ENCODE measurements at regions not wholly inside any gene's neighbourhood (a gene's known extent, or its start where the extent isn't known, plus 50 kb on each side); places are given as distances from the start of the nearest gene placed in this dataset.

DNA sequence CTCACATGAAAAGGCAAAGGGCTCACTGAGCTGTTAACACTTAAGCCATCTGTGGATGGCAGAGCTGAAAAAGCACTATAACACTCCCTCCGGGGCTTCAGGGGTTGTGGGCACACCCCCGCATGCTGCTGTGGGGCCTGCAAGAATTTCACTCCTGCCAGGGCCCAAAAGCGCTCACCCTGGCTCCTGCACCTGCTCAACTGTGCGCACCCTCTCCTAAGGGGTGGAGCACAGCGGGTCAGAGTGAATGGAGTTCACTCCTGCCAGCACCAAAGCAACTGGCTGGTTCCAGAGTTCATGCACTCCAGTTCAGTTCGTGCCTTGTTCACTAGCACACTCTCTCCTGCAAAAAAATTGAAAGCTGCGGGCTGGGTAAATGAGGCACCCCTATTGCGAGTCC, 814.2 kb upstream of the SLC39A10 start:
- no peak for TF ChIP-seq POLR2AphosphoS5 (IDR thresholded peaks at IDR 0.05)
- TF ChIP-seq, protein P1, sequence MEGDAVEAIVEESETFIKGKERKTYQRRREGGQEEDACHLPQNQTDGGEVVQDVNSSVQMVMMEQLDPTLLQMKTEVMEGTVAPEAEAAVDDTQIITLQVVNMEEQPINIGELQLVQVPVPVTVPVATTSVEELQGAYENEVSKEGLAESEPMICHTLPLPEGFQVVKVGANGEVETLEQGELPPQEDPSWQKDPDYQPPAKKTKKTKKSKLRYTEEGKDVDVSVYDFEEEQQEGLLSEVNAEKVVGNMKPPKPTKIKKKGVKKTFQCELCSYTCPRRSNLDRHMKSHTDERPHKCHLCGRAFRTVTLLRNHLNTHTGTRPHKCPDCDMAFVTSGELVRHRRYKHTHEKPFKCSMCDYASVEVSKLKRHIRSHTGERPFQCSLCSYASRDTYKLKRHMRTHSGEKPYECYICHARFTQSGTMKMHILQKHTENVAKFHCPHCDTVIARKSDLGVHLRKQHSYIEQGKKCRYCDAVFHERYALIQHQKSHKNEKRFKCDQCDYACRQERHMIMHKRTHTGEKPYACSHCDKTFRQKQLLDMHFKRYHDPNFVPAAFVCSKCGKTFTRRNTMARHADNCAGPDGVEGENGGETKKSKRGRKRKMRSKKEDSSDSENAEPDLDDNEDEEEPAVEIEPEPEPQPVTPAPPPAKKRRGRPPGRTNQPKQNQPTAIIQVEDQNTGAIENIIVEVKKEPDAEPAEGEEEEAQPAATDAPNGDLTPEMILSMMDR (IDR thresholded peaks at IDR 0.05): no peak
- TF ChIP-seq EP300 (IDR thresholded peaks at IDR 0.05): no peak
- TF ChIP-seq POLR2A (IDR thresholded peaks at IDR 0.05): no peak

Measured in sigmoid colon (tissue), 4 donors.